A549 (cell line): ENCODE measurements at regions not wholly inside any gene's neighbourhood (a gene's known extent, or its start where the extent isn't known, plus 50 kb on each side); places are given as distances from the start of the nearest gene placed in this dataset.

ENCODE experiments used
- ATAC-seq, 2 experiments: fragments of 200-7000 bp in 1 of 2; fragments of >200 bp in 1 of 2; cut with Nextera tagmentation in 1 of 2; cut with Tn5 transposase in 1 of 2; 3 replicates each; pipeline versions ENCODE4 v1.8.0 to v1.9.1; 2018 to 2020; ENCODE audit warnings: mild to moderate bottlenecking in 1 of 2, moderate library complexity in 1 of 2
- CTCF ChIA-PET: fragments of 300-600 bp; sonication (Branson Sonifier 250); formaldehyde crosslinking; extraction: SDS; loops from one replicate; lab custom pipeline; 2021; ENCODE audit warnings: antibody characterized with exemption, inconsistent platforms; lab: Yijun Ruan, JAX
- POLR2A ChIA-PET: fragments of 350-600 bp; formaldehyde crosslinking; extraction: SDS; loops from one replicate; lab custom pipeline; 2021; ENCODE audit warnings: antibody characterized with exemption, inconsistent platforms; lab: Yijun Ruan, JAX
- DNase-seq, 2 experiments: peaks; one replicate each; pipeline versions ENCODE4 v3.0.0 to v3.0.0-alpha.2; 2011 to 2016; ENCODE audit warnings: low read depth in 1 of 2, low spot score in 1 of 2
- FAIRE-seq: peaks from 2 replicates; lab custom pipeline; 2011; peaks lifted over from hg19 to GRCh38; lab: Jason Lieb, UNC
- H3K27ac ChIP-seq, 2 experiments: fragments of >200 bp; sonication (Bioruptor Twin); formaldehyde crosslinking; 3 replicates each; pipeline ENCODE4 v1.5.1; 2016 to 2017
- H3K4me1 ChIP-seq: fragments of >200 bp; sonication (Bioruptor Twin); formaldehyde crosslinking; 3 replicates; pipeline ENCODE4 v1.6.1; 2016
- H3K4me2 ChIP-seq: fragments of >200 bp; sonication (Bioruptor Twin); formaldehyde crosslinking; 3 replicates; pipeline ENCODE4 v1.6.1; 2016
- H3K4me3 ChIP-seq: fragments of >200 bp; sonication (Bioruptor Twin); formaldehyde crosslinking; 3 replicates; pipeline ENCODE4 v1.5.1; 2016
- H3K9me3 ChIP-seq: fragments of >200 bp; sonication (Bioruptor Twin); formaldehyde crosslinking; 3 replicates; pipeline ENCODE4 v1.6.1; 2016
- BHLHE40 ChIP-seq: IDR thresholded peaks from 2 replicates; pipeline ENCODE4 v1.6.1; 2012; ENCODE audit warnings: low read depth, low read length, inconsistent platforms
- CEBPB ChIP-seq, 2 experiments: fragments of >200 bp in 1 of 2; sonication (Bioruptor Twin) in 1 of 2; formaldehyde crosslinking in 1 of 2; IDR thresholded peaks; 2 replicates each; pipeline ENCODE4 v1.6.1; 2012 to 2016
- EHF ChIP-seq: fragments of 250-450 bp; sonication (Bioruptor Pico); IDR thresholded peaks from 2 replicates; pipeline ENCODE4 v1.5.0; 2020; ENCODE audit warnings: mild to moderate bottlenecking
- EHMT2 ChIP-seq: fragments of 200-600 bp; sonication (generic); IDR thresholded peaks from 2 replicates; pipeline ENCODE4 v1.6.1; 2016; ENCODE audit warnings: antibody characterized with exemption, low read depth, mild to moderate bottlenecking, moderate library complexity
- FOSL2 ChIP-seq, 2 experiments: fragments of 450-650 bp in 1 of 2; fragments of >200 bp in 1 of 2; sonication (Bioruptor Twin) in 1 of 2; formaldehyde crosslinking; IDR thresholded peaks; 2 replicates each; pipeline versions ENCODE4 v1.5.0 to v1.6.1; 2016 to 2020; ENCODE audit warnings: mild to moderate bottlenecking in 1 of 2, moderate library complexity in 1 of 2
- HES2 ChIP-seq: fragments of >200 bp; sonication (Bioruptor Twin); formaldehyde crosslinking; IDR thresholded peaks from 2 replicates; pipeline ENCODE4 v1.6.1; 2016
- HMGXB4 ChIP-seq: fragments of 250-450 bp; sonication (Bioruptor Pico); IDR thresholded peaks from 2 replicates; pipeline ENCODE4 v1.5.0; 2021; ENCODE audit warnings: mild to moderate bottlenecking, moderate library complexity, borderline replicate concordance
- JUN ChIP-seq, 2 experiments: fragments of >200 bp; sonication (Bioruptor Twin); formaldehyde crosslinking; IDR thresholded peaks; 2 replicates in 1 of 2; 3 replicates in 1 of 2; pipeline ENCODE4 v1.6.1; 2016 to 2017
- KDM5A ChIP-seq: fragments of 200-600 bp; sonication (generic); IDR thresholded peaks from 2 replicates; pipeline ENCODE4 v1.6.1; 2016; ENCODE audit warnings: antibody characterized with exemption, mild to moderate bottlenecking
- MAX ChIP-seq: IDR thresholded peaks from 2 replicates; pipeline ENCODE4 v1.6.1; 2012
- MYC ChIP-seq: IDR thresholded peaks from 2 replicates; pipeline ENCODE4 v1.6.1; 2012; ENCODE audit warnings: mild to moderate bottlenecking, inconsistent platforms, low read length, improper control_type of control experiment, borderline replicate concordance
- NPAS2 ChIP-seq: fragments of 250-450 bp; sonication (Bioruptor Pico); IDR thresholded peaks from 2 replicates; pipeline ENCODE4 v1.8.0; 2022; ENCODE audit warnings: mild to moderate bottlenecking, moderate library complexity, borderline replicate concordance
- NR3C1 ChIP-seq: fragments of >200 bp; sonication (Bioruptor Twin); formaldehyde crosslinking; IDR thresholded peaks from 3 replicates; pipeline ENCODE4 v1.6.1; 2017
- PHF8 ChIP-seq: fragments of 200-600 bp; sonication (generic); IDR thresholded peaks from 2 replicates; pipeline ENCODE4 v1.6.1; 2016; ENCODE audit warnings: low read depth, mild to moderate bottlenecking, antibody characterized with exemption, moderate library complexity, borderline replicate concordance
- POLR2A ChIP-seq: IDR thresholded peaks from 2 replicates; pipeline ENCODE4 v1.6.1; 2012; ENCODE audit warnings: mild to moderate bottlenecking, low read length
- POLR2AphosphoS2 ChIP-seq: conservative IDR thresholded peaks from 2 replicates; pipeline ENCODE4 v1.6.1; 2012; ENCODE audit warnings: low read length, improper control_type of control experiment, inconsistent platforms
- RAD21 ChIP-seq, 2 experiments: fragments of >200 bp in 1 of 2; sonication (Bioruptor Twin) in 1 of 2; formaldehyde crosslinking in 1 of 2; IDR thresholded peaks in 1 of 2; conservative IDR thresholded peaks in 1 of 2; 2 replicates in 1 of 2; 3 replicates in 1 of 2; pipeline ENCODE4 v1.6.1; 2012 to 2018; ENCODE audit warnings: inconsistent platforms in 1 of 2
- RARB ChIP-seq: fragments of 250-450 bp; sonication (Bioruptor Pico); IDR thresholded peaks from 2 replicates; pipeline ENCODE4 v1.8.0; 2021; ENCODE audit warnings: mild to moderate bottlenecking, moderate library complexity
- RCOR1 ChIP-seq: fragments of 150-350 bp; IDR thresholded peaks from 2 replicates; pipeline ENCODE4 v1.6.1; 2014; ENCODE audit warnings: antibody characterized with exemption, low read length, low read depth
- RFX5 ChIP-seq: fragments of 450-650 bp; IDR thresholded peaks from 2 replicates; pipeline ENCODE4 v1.7.1; 2014; ENCODE audit warnings: antibody characterized with exemption, mild to moderate bottlenecking, moderate library complexity
- SMC3 ChIP-seq: fragments of >200 bp; sonication (Bioruptor Twin); formaldehyde crosslinking; IDR thresholded peaks from 3 replicates; pipeline ENCODE4 v1.6.1; 2018; ENCODE audit warnings: inconsistent platforms
- ZFP36 ChIP-seq: fragments of 450-650 bp; IDR thresholded peaks from 2 replicates; pipeline ENCODE4 v1.6.1; 2014; ENCODE audit warnings: borderline replicate concordance; ENCODE audit not compliant: partially characterized antibody
- WGBS: methylation state at CpG from one replicate; pipeline ENCODE4 v1.1.6; 2017; ENCODE audit errors: missing lambda C conversion rate; 5-methylcytosine and 5-hydroxymethylcytosine counted together
- TF ChIP-seq, protein P1 (sequence below): IDR thresholded peaks from 2 replicates; pipeline ENCODE4 v1.6.1; 2012
- TF ChIP-seq, protein P2 (sequence below): fragments of 200-600 bp; sonication (generic); IDR thresholded peaks from 2 replicates; pipeline ENCODE4 v1.6.1; 2016; ENCODE audit warnings: antibody characterized with exemption, mild to moderate bottlenecking, moderate library complexity
- TF ChIP-seq, protein P3 (sequence below): fragments of >200 bp; sonication (Bioruptor Twin); formaldehyde crosslinking; IDR thresholded peaks from 3 replicates; pipeline ENCODE4 v1.5.1; 2016

DNA sequence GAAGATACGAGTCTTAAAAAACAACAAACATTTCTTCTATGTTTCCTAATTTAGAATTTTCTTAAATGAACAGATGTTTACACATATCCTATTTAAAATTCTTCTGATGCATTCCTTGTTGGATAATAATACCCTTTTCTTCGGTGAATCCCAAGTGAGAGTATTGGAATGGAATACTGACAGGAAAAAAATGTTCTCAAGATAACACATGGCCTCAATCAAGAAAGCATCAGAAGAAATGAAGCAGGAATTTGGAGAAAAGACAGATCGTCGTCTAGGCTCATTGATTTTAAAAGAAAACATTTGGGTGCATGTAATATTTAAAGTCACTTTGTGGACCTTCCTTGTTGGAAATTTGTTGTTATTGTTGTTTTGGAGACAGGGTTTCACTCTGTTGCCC lies 196.9 kb upstream of the ANK2 start:
- ATAC-seq (no peak), FAIRE-seq (no peak), DNase-seq (no peak)
- POLR2A ChIA-PET: no interaction called here
- no peak overlapping the region for H3K27ac ChIP-seq
- no peaks in the 10 kb centered on the region for H3K9me3 ChIP-seq
- WGBS: 47% methylated on average over 4 of the region's 4 CpGs
- H3K4me2 ChIP-seq: no peak overlapping the region
- no peak for TF ChIP-seq CEBPB (IDR thresholded peaks at IDR 0.05)
- TF ChIP-seq MYC: no peak
- TF ChIP-seq JUN (IDR thresholded peaks at IDR 0.05): no peak
- TF ChIP-seq RCOR1: no peak
- no peak for TF ChIP-seq HMGXB4 (CRISPR knock-in tag)
- TF ChIP-seq POLR2A: no peak
- no peak for TF ChIP-seq KDM5A
- TF ChIP-seq, protein P1, sequence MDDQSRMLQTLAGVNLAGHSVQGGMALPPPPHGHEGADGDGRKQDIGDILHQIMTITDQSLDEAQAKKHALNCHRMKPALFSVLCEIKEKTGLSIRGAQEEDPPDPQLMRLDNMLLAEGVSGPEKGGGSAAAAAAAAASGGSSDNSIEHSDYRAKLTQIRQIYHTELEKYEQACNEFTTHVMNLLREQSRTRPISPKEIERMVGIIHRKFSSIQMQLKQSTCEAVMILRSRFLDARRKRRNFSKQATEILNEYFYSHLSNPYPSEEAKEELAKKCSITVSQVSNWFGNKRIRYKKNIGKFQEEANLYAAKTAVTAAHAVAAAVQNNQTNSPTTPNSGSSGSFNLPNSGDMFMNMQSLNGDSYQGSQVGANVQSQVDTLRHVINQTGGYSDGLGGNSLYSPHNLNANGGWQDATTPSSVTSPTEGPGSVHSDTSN: no peak
- no peak for TF ChIP-seq RAD21 (conservative IDR thresholded peaks at IDR 0.05 in 1 of 2, IDR thresholded peaks at IDR 0.05 in 1 of 2)
- TF ChIP-seq MAX: no peak
- TF ChIP-seq, protein P2, sequence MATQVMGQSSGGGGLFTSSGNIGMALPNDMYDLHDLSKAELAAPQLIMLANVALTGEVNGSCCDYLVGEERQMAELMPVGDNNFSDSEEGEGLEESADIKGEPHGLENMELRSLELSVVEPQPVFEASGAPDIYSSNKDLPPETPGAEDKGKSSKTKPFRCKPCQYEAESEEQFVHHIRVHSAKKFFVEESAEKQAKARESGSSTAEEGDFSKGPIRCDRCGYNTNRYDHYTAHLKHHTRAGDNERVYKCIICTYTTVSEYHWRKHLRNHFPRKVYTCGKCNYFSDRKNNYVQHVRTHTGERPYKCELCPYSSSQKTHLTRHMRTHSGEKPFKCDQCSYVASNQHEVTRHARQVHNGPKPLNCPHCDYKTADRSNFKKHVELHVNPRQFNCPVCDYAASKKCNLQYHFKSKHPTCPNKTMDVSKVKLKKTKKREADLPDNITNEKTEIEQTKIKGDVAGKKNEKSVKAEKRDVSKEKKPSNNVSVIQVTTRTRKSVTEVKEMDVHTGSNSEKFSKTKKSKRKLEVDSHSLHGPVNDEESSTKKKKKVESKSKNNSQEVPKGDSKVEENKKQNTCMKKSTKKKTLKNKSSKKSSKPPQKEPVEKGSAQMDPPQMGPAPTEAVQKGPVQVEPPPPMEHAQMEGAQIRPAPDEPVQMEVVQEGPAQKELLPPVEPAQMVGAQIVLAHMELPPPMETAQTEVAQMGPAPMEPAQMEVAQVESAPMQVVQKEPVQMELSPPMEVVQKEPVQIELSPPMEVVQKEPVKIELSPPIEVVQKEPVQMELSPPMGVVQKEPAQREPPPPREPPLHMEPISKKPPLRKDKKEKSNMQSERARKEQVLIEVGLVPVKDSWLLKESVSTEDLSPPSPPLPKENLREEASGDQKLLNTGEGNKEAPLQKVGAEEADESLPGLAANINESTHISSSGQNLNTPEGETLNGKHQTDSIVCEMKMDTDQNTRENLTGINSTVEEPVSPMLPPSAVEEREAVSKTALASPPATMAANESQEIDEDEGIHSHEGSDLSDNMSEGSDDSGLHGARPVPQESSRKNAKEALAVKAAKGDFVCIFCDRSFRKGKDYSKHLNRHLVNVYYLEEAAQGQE: no peak
- TF ChIP-seq HES2: no peak
- TF ChIP-seq BHLHE40: no peak
- TF ChIP-seq FOSL2 (IDR thresholded peaks at IDR 0.05): no peak
- no peak for TF ChIP-seq FOSL2 (CRISPR knock-in tag; IDR thresholded peaks at IDR 0.05)
- TF ChIP-seq EHF: no peak
- TF ChIP-seq PHF8: no peak
- no peak for TF ChIP-seq RFX5
- CTCF ChIA-PET: no interaction called here
- no peak overlapping the region for H3K4me3 ChIP-seq
- no peaks in the 10 kb centered on the region for H3K4me1 ChIP-seq

GRCh38 chr4:112853662-112854256 lies 195.7 kb upstream of the ANK2 start:
- 34% methylated on average over 3 of the region's 3 CpGs for WGBS
- no peaks in the 10 kb centered on the region for H3K9me3 ChIP-seq
- H3K4me1 ChIP-seq: no peaks in the 10 kb centered on the region
- H3K4me3 ChIP-seq: no peak overlapping the region
- ChIA-PET CTCF (interaction anchor here (0.8 to 1.6 kb wide), 3 partner anchors 13 to 85 kb away, joined by 3 to 4 read pairs (median 3); no protein-coding TSS in a partner anchor), POLR2A (no interaction called here)
- H3K4me2 ChIP-seq: no peak overlapping the region
- DNase-seq (no peak), ATAC-seq (no peak), FAIRE-seq (no peak)
- TF ChIP-seq, protein P3, sequence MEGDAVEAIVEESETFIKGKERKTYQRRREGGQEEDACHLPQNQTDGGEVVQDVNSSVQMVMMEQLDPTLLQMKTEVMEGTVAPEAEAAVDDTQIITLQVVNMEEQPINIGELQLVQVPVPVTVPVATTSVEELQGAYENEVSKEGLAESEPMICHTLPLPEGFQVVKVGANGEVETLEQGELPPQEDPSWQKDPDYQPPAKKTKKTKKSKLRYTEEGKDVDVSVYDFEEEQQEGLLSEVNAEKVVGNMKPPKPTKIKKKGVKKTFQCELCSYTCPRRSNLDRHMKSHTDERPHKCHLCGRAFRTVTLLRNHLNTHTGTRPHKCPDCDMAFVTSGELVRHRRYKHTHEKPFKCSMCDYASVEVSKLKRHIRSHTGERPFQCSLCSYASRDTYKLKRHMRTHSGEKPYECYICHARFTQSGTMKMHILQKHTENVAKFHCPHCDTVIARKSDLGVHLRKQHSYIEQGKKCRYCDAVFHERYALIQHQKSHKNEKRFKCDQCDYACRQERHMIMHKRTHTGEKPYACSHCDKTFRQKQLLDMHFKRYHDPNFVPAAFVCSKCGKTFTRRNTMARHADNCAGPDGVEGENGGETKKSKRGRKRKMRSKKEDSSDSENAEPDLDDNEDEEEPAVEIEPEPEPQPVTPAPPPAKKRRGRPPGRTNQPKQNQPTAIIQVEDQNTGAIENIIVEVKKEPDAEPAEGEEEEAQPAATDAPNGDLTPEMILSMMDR: peak; percentile 28; the same call in 2 of the 3 replicates
- TF ChIP-seq POLR2AphosphoS2: no peak
- TF ChIP-seq ZFP36: no peak
- no peak for TF ChIP-seq NPAS2 (CRISPR knock-in tag)
- TF ChIP-seq NR3C1: no peak
- no peak for TF ChIP-seq RARB (CRISPR knock-in tag)
- no peak for TF ChIP-seq POLR2A
- no peak for TF ChIP-seq EHMT2
- 0 out of 3 replicates have a peak, but pooled peaks have one; percentile 22 for TF ChIP-seq SMC3
- no peak overlapping the region for H3K27ac ChIP-seq
